CD4-positive, alpha-beta T cell (primary cell): ENCODE measurements at regions not wholly inside any gene's neighbourhood (a gene's known extent, or its start where the extent isn't known, plus 50 kb on each side); places are given as distances from the start of the nearest gene placed in this dataset.
A peak's percentile ranks its signal among the peaks of the same experiment; 100 is the strongest.
"Not testable (repeated sequence)": the region's sequence is repeated elsewhere in the genome, so short reads cannot be mapped to it uniquely, and the experiment has no call there.

Source experiments
- ATAC-seq: fragments of 200-7000 bp; cut with Tn5 transposase; one replicate; pipeline ENCODE4 v1.10.0; 2022; ENCODE audit warnings: mild to moderate bottlenecking; ENCODE audit not compliant: poor library complexity
- CTCF ChIA-PET: fragments of 350-600 bp; sonication (Branson Sonifier 250); formaldehyde crosslinking; loops from one replicate; lab custom pipeline; 2021; ENCODE audit warnings: antibody characterized with exemption, inconsistent platforms; lab: Charles Lee
- POLR2A ChIA-PET: fragments of 350-600 bp; sonication (Branson Sonifier 250); formaldehyde crosslinking; loops from one replicate; lab custom pipeline; 2021; ENCODE audit warnings: antibody characterized with exemption, inconsistent platforms; lab: Charles Lee
- DNase-seq, 14 experiments: peaks; one replicate each; pipeline ENCODE4 v3.0.0-alpha.2; 2013 to 2020; ENCODE audit warnings: mixed read lengths in 2 of 14
- H3K27ac ChIP-seq, 2 donors: one replicate each; pipeline versions ENCODE4 v1.5.1 to v1.7.0; 2013; ENCODE audit warnings: low read length in 2 of 2, low read depth in 1 of 2, mild to moderate bottlenecking in 1 of 2
- H3K27me3 ChIP-seq, 2 experiments: 1 replicate in 1 of 2; 2 replicates in 1 of 2; pipeline versions ENCODE4 v1.6.1 to v1.7.0; 2013; ENCODE audit warnings: low read length in 2 of 2, control low read depth in 1 of 2, mild to moderate bottlenecking in 1 of 2, moderate library complexity in 1 of 2; ENCODE audit not compliant: insufficient read depth in 2 of 2, control insufficient read depth in 1 of 2
- H3K36me3 ChIP-seq: one replicate; pipeline ENCODE4 v1.6.1; 2013; ENCODE audit warnings: low read length, control low read depth; ENCODE audit not compliant: insufficient read depth
- H3K4me1 ChIP-seq: one replicate; pipeline ENCODE4 v1.6.1; 2013; ENCODE audit warnings: low read length, control low read depth; ENCODE audit not compliant: insufficient read depth
- H3K4me3 ChIP-seq: one replicate; pipeline ENCODE4 v1.5.1; 2013; ENCODE audit warnings: mild to moderate bottlenecking, low read length, moderate library complexity
- H3K9me3 ChIP-seq, 2 experiments: 1 replicate in 1 of 2; 2 replicates in 1 of 2; pipeline versions ENCODE4 v1.6.1 to v1.7.0; 2013; ENCODE audit warnings: low read length in 2 of 2, mild to moderate bottlenecking in 2 of 2, control low read depth in 1 of 2, moderate library complexity in 1 of 2; ENCODE audit not compliant: control insufficient read depth in 1 of 2, insufficient read depth in 1 of 2
- H3K27ac Mint-ChIP-seq: one replicate; pipeline ENCODE4 v1.8.0; 2020; ENCODE audit warnings: mixed read lengths
- H3K27me3 Mint-ChIP-seq: one replicate; pipeline ENCODE4 v1.8.0; 2021; ENCODE audit warnings: mixed read lengths
- H3K36me3 Mint-ChIP-seq: one replicate; pipeline ENCODE4 v1.8.0; 2021; ENCODE audit warnings: low read depth, mixed read lengths
- H3K4me1 Mint-ChIP-seq: one replicate; pipeline ENCODE4 v1.8.0; 2021; ENCODE audit warnings: low read depth, mixed read lengths
- H3K4me3 Mint-ChIP-seq: one replicate; pipeline ENCODE4 v1.8.0; 2020; ENCODE audit warnings: mild to moderate bottlenecking, mixed read lengths
- H3K9me3 Mint-ChIP-seq: one replicate; pipeline ENCODE4 v1.8.0; 2020; ENCODE audit warnings: mixed read lengths
- intact Hi-C, 2 experiments: fragments of 100-400 bp; cut with DNase I in 1 of 2; cut with micrococcal nuclease in 1 of 2; formaldehyde crosslinking; loops; one replicate each; pipeline versions ENCODE4 v1.15.1 to v1.9.0; 2023 to 2025; cut with DNase I, micrococcal nuclease
- TF ChIP-seq, protein P1 (sequence below): fragments of 200-600 bp; IDR thresholded peaks from one replicate; pipeline ENCODE4 v1.8.0; 2022; ENCODE audit warnings: antibody characterized with exemption, mild to moderate bottlenecking

DNA sequence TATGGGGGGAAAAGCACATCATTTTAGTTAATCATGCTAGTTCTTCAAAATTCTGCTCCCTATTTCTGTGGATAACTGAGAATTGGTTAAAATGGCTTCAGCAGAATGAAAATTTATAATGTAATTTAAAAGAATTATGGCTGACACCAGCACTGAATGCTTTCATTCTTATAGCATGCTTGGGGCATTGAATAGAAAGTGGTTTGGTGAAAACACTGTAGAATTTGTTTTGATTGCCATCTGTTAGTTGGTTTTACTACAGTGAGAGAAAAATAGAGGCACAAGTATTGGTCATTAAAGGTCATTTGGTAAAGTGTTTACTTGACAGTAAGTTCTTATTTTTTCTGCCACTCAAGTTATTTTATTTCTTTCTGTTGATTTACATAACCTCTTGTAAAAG is 70.8 kb downstream of the PRORP start:
- DNase-seq: no peak
- ChIA-PET POLR2A (no interaction called here), CTCF (no interaction called here)
- Histone ChIP-seq H3K27me3 (no peaks in the 10 kb centered on the region), H3K4me1 (peaks cover 3% of the 10 kb centered on the region), H3K27ac (no peak overlapping the region), H3K36me3 (peaks cover 12% of the 10 kb centered on the region), H3K9me3 (no peaks in the 10 kb centered on the region), H3K4me3 (no peak overlapping the region)
- no peaks in the 10 kb centered on the region for H3K9me3 Mint-ChIP-seq
- ATAC-seq: no peak
- H3K27me3 Mint-ChIP-seq: no peaks in the 10 kb centered on the region
- TF ChIP-seq, protein P1, sequence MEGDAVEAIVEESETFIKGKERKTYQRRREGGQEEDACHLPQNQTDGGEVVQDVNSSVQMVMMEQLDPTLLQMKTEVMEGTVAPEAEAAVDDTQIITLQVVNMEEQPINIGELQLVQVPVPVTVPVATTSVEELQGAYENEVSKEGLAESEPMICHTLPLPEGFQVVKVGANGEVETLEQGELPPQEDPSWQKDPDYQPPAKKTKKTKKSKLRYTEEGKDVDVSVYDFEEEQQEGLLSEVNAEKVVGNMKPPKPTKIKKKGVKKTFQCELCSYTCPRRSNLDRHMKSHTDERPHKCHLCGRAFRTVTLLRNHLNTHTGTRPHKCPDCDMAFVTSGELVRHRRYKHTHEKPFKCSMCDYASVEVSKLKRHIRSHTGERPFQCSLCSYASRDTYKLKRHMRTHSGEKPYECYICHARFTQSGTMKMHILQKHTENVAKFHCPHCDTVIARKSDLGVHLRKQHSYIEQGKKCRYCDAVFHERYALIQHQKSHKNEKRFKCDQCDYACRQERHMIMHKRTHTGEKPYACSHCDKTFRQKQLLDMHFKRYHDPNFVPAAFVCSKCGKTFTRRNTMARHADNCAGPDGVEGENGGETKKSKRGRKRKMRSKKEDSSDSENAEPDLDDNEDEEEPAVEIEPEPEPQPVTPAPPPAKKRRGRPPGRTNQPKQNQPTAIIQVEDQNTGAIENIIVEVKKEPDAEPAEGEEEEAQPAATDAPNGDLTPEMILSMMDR: no peak
- H3K27ac Mint-ChIP-seq: peak overlapping the region; percentile 26
- peaks cover 45% of the 10 kb centered on the region for H3K36me3 Mint-ChIP-seq
- H3K4me1 Mint-ChIP-seq: peaks cover 18% of the 10 kb centered on the region
- H3K4me3 Mint-ChIP-seq: no peak overlapping the region
- intact Hi-C loops: no loop called here

- POLR2A ChIA-PET, H3K4me3 ChIP-seq, H3K4me1 ChIP-seq, H3K27me3 Mint-ChIP-seq, H3K9me3 Mint-ChIP-seq, CTCF ChIA-PET, DNase-seq, ATAC-seq, H3K27ac ChIP-seq, H3K4me3 Mint-ChIP-seq, H3K27me3 ChIP-seq, intact Hi-C loops, H3K9me3 ChIP-seq: not testable (repeated sequence)
- peaks cover 12% of the 10 kb centered on the region for H3K36me3 ChIP-seq
- Mint-ChIP-seq H3K4me1 (peaks cover 18% of the 10 kb centered on the region), H3K27ac (peak overlapping the region; percentile 49), H3K36me3 (peaks cover 45% of the 10 kb centered on the region)
Measured at GRCh38 chr14:35194183-35194582, 71.8 kb downstream of the PRORP start.

- no peak overlapping the region for H3K4me3 ChIP-seq
- H3K9me3 Mint-ChIP-seq: no peaks in the 10 kb centered on the region
- DNase-seq (peak in 2 of 14 experiments; percentile 24 to 37), ATAC-seq (no peak)
- intact Hi-C loops: no loop called here
- H3K4me3 Mint-ChIP-seq: no peak overlapping the region
- POLR2A ChIA-PET: no interaction called here
- H3K27ac Mint-ChIP-seq: peak overlapping the region; percentile 67
- no peaks in the 10 kb centered on the region for H3K27me3 Mint-ChIP-seq
- TF ChIP-seq, protein P1: no peak
- no peaks in the 10 kb centered on the region for H3K27me3 ChIP-seq
- H3K4me1 Mint-ChIP-seq: peaks cover 25% of the 10 kb centered on the region
- peak overlapping the region in 1 of 2 donors; percentile 25 for H3K27ac ChIP-seq
- peaks cover 6% of the 10 kb centered on the region for H3K36me3 ChIP-seq
- no peaks in the 10 kb centered on the region for H3K9me3 ChIP-seq
- peaks cover 33% of the 10 kb centered on the region for H3K36me3 Mint-ChIP-seq
- CTCF ChIA-PET: interaction anchor here (1.0 kb wide), 1 partner anchor 208 kb away, joined by 3 read pairs; the partner anchor contains the start of gene NFKBIA
- peaks cover 5% of the 10 kb centered on the region for H3K4me1 ChIP-seq
Measured at GRCh38 chr14:35196571-35196970, 74.2 kb downstream of the PRORP start.

GRCh38 chr14:35197015-35197414 is 74.7 kb downstream of the PRORP start:
- Mint-ChIP-seq H3K27ac (peak overlapping the region; percentile 67), H3K9me3 (no peaks in the 10 kb centered on the region), H3K27me3 (no peaks in the 10 kb centered on the region), H3K4me3 (no peak overlapping the region), H3K4me1 (peaks cover 25% of the 10 kb centered on the region), H3K36me3 (peaks cover 28% of the 10 kb centered on the region)
- ChIA-PET CTCF (interaction anchor here (1.0 kb wide), 1 partner anchor 208 kb away, joined by 3 read pairs; the partner anchor contains the start of gene NFKBIA), POLR2A (no interaction called here)
- peak; percentile 34 for ATAC-seq
- H3K4me1 ChIP-seq: peaks cover 10% of the 10 kb centered on the region
- intact Hi-C loops: no loop called here
- TF ChIP-seq, protein P1: no peak
- H3K9me3 ChIP-seq: no peaks in the 10 kb centered on the region
- DNase-seq: peak in 3 of 14 experiments; percentile 10 to 45 (median 35)
- no peaks in the 10 kb centered on the region for H3K27me3 ChIP-seq
- peak overlapping the region in 1 of 2 donors; percentile 25 for H3K27ac ChIP-seq
- H3K36me3 ChIP-seq: peaks cover 3% of the 10 kb centered on the region
- no peak overlapping the region for H3K4me3 ChIP-seq
